ENCODE measurements at regions not wholly inside any gene's neighbourhood (a gene's known extent, or its start where the extent isn't known, plus 50 kb on each side); places are given as distances from the start of the nearest gene placed in this dataset.

- DNase-seq (ENCODE audit: extremely low read depth in 1 of 4, low spot score in 3 of 4) = no peak
- Histone ChIP-seq H3K4me3 (no peak overlapping the region), H3K79me2 (ENCODE audit: control insufficient read depth, insufficient read depth, low read length) (no peaks in the 10 kb centered on the region), H3K4me2 (ENCODE audit: insufficient read depth, low read length) (no peak overlapping the region), H3K9me1 (ENCODE audit: control insufficient read depth, insufficient read depth, low read length) (no peaks in the 10 kb centered on the region), H3K27me3 (ENCODE audit: control insufficient read depth in 2 of 2, insufficient read depth in 2 of 2, low read length in 2 of 2) (no peaks in the 10 kb centered on the region), H3K9ac (ENCODE audit: insufficient read depth in 1 of 2, low read depth in 2 of 2, low read length in 2 of 2) (no peak overlapping the region), H3K36me3 (ENCODE audit: control insufficient read depth, insufficient read depth, low read length) (no peaks in the 10 kb centered on the region), H3K9me3 (replicated peaks; ENCODE audit: control insufficient read depth, insufficient read depth, low read depth, low read length) (no peaks in the 10 kb centered on the region), H3K27ac (ENCODE audit: extremely low read depth, low read depth, low read length) (no peak overlapping the region), H3K4me1 (replicated peaks in 1 of 2; ENCODE audit: control insufficient read depth in 2 of 2, insufficient read depth in 2 of 2, low read length in 2 of 2) (no peaks in the 10 kb centered on the region), H4K20me1 (replicated peaks; ENCODE audit: control insufficient read depth, insufficient read depth, low read length) (no peaks in the 10 kb centered on the region), H2AFZ (ENCODE audit: low read depth, low read length) (no peak overlapping the region)
- ATAC-seq = no peak
- intact Hi-C loops (cut with micrococcal nuclease) = no loop called here
- ChIA-PET POLR2A (no interaction called here), CTCF (ENCODE audit: low intra/inter-chr PET ratio) (no interaction called here)
- WGBS (ENCODE audit: insufficient coverage, low coverage, missing lambda C conversion rate) = 0% methylated on average over 16 of the region's 18 CpGs
- no TSS peak for BruUV-seq (replicated peaks)
- TF ChIP-seq GATAD2A (IDR thresholded peaks at IDR 0.05) = no peak
- no peak for TF ChIP-seq HEY1 (CRISPR knock-in tag; IDR thresholded peaks at IDR 0.05; ENCODE audit: borderline replicate concordance)
- no peak for TF ChIP-seq TCFL5 (CRISPR knock-in tag; conservative IDR thresholded peaks at IDR 0.05)
- no peak for TF ChIP-seq TFE3 (CRISPR knock-in tag; IDR thresholded peaks at IDR 0.05)
- no peak for TF ChIP-seq PPARD (CRISPR knock-in tag; IDR thresholded peaks at IDR 0.05)
- no peak for FAIRE-seq
- in situ Hi-C loops (cut with MboI) = no loop called here
Measured at GRCh38 chr9:86756576-86757381, 190.5 kb downstream of the GAS1 start.

All from K562 (cell line).